LNCaP clone FGC (cell line): ENCODE measurements at regions not wholly inside any gene's neighbourhood (a gene's known extent, or its start where the extent isn't known, plus 50 kb on each side); places are given as distances from the start of the nearest gene placed in this dataset.

ENCODE experiments used
- DNase-seq: peaks from one replicate; pipeline ENCODE4 v3.0.0-alpha.2; 2011; ENCODE audit warnings: low read depth
- H3K4me3 ChIP-seq: 2 replicates; pipeline ENCODE4 v1.5.1; 2011; ENCODE audit warnings: mild to moderate bottlenecking, low read depth, low read length, control low read depth
- CTCF ChIP-seq: IDR thresholded peaks from 2 replicates; pipeline ENCODE4 v1.5.1; 2012; ENCODE audit warnings: mild to moderate bottlenecking; ENCODE audit not compliant: control insufficient read depth, insufficient read depth; ENCODE audit errors: extremely low read depth

- DNase-seq, result no peak
- TF ChIP-seq CTCF, result no peak
- no peak overlapping the region for H3K4me3 ChIP-seq
Observed at GRCh38 chr9:135228983-135229625, 141.6 kb downstream of the OLFM1 start.

DNA sequence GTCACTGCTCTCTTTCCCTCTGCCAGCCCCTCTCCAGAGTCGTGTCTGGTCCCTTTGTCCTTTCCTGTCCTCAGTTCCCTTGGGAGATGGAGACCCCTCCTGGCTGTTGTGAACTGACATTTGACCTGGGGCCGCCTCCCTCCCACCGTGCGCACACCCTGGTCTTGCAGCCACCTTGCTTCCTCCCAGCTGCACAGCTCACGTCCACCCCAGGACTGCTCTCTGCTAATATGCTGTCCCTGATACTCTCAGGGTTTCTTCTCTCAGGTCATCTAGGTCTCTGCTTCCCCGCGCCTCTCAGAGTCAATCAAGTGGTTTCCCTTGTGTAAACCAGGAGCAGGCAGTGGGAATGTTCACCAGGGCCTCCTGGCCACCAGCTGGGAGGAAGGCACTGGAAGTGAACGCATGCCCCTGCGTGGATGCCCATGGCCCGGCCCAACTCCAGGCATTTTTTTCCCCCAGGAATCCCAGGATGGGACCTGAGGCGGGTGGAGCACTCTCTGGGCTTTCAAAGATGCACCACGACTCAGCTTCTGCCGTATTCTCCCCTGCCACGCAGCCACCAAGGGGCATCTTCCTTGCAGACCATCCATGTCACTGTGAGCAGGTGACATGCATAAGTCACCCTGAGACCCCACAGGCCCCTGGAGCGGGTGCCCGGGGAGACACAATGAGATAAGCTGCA, 142.4 kb downstream of the OLFM1 start:
- no peak for TF ChIP-seq CTCF
- no peak overlapping the region for H3K4me3 ChIP-seq
- DNase-seq, result no peak

- H3K4me3 ChIP-seq, result no peak overlapping the region
- no peak for DNase-seq
- TF ChIP-seq CTCF, result no peak
Observed at GRCh38 chr9:135230386-135230765, 142.9 kb downstream of the OLFM1 start.

DNA sequence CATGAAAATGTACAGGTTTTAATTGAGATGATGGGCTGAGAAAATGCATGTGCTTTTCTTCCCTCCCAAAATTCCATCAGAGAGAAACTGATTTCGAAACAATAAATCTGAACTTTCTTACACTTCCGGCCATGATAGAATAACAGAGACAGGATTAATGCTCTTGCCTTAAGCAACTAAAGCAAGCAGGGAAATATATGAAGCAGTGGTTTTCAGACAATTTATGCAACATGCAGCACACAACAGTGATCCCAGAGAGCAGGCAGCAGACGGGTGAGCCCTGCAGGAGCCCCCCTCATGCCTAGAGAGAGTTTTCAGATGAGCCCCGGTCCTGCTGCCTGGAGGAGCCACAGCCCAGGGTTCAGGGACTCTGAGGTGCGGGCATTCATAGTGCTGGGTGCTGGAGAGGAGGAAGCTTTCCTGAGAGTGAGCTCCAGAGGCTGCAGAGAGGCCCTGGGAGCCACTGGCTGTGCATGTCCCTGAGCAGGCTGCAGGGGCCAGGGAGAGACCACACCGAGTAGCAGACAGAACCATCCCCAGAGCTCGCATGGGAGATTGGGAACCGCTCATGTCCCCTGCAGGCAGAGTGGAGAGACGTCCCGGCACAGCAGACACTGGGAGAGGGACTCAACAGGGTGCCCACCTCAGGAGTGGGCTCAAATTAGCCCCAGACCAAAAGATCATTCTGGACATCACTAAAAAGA, 143.5 kb downstream of the OLFM1 start:
- DNase-seq, result no peak
- no peak overlapping the region for H3K4me3 ChIP-seq
- TF ChIP-seq CTCF, result no peak

DNA sequence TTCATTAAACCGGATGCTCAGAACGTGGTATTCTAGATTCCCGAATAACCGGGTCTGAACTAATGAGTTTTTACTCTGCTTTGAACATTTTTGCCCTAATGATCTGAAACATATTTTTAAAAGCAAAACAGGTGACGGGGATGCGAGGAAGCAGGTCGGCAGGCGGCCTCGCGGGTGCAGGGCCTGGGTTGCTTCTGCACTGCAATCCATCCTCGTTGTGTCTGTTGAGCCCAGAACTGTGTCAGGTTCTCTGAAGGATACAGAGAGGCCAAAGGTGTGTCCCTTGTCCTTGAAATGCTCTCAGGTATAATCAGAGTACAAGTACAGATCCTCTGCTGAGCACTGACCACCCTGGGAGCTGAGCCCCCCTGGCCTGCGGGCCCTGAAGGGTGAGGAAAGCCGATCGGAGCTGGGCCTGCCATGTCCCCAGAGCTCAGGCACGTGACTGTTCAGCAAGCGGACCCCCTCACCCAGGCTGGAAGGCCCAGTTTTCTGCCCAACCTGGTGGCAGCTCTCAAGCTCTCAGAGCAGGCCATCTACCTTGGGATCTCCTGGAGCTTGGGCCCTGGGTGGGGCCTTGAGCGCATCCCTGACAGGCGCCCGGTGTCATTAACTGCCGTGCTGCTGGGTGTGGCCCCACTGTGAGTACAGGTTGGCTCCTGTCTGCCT, 151.8 kb downstream of the OLFM1 start:
- no peak for TF ChIP-seq CTCF
- no peak overlapping the region for H3K4me3 ChIP-seq
- no peak for DNase-seq

- no peak for TF ChIP-seq CTCF
- no peak for DNase-seq
- H3K4me3 ChIP-seq, result no peak overlapping the region
Observed at GRCh38 chr9:135239769-135240141, 152.3 kb downstream of the OLFM1 start.
